Body of pancreas (tissue), 4 donors: ENCODE measurements at regions not wholly inside any gene's neighbourhood (a gene's known extent, or its start where the extent isn't known, plus 50 kb on each side); places are given as distances from the start of the nearest gene placed in this dataset.

Experiments
- ATAC-seq: fragments of 150-250 bp; one replicate; pipeline ENCODE4 v1.9.1; 2016
- DNase-seq, 4 donors: peaks; one replicate each; pipeline ENCODE4 v3.0.0-alpha.2; 2019
- H3K27ac ChIP-seq, 4 donors: fragments of 200-600 bp; sonication (generic); 1 replicate in 3 of 4; 2 replicates in 1 of 4; pipeline versions ENCODE4 v1.5.1 to v1.6.1; 2016 to 2019; ENCODE audit warnings: mild to moderate bottlenecking in 1 of 4, mixed read lengths in 1 of 4, moderate library complexity in 1 of 4
- H3K27me3 ChIP-seq, 2 donors: fragments of 200-600 bp; sonication (generic); one replicate each; pipeline ENCODE4 v1.6.0; 2016; ENCODE audit warnings: mild to moderate bottlenecking in 1 of 2
- H3K36me3 ChIP-seq, 2 donors: fragments of 200-600 bp; sonication (generic); replicated peaks in 1 of 2; 2 replicates each; pipeline ENCODE4 v1.5.1; 2016; ENCODE audit warnings: low read depth in 2 of 2; ENCODE audit not compliant: insufficient read depth in 1 of 2
- H3K4me1 ChIP-seq: fragments of 200-600 bp; sonication (generic); one replicate; pipeline ENCODE4 v1.6.0; 2016
- H3K4me3 ChIP-seq, 2 donors: fragments of 200-600 bp; sonication (generic); 1 replicate in 1 of 2; 2 replicates in 1 of 2; pipeline ENCODE4 v1.5.1; 2016 to 2019
- H3K9me3 ChIP-seq, 3 donors: fragments of 200-600 bp; sonication (generic); 1 replicate in 2 of 3; 2 replicates in 1 of 3; pipeline ENCODE4 v1.5.1; 2016
- POLR2A ChIP-seq, 3 donors: fragments of 450-650 bp; IDR thresholded peaks; one replicate each; pipeline ENCODE4 v1.6.1; 2016; ENCODE audit warnings: antibody characterized with exemption in 3 of 3, mild to moderate bottlenecking in 2 of 3
- WGBS, 2 donors: methylation state at CpG; one replicate each; pipeline ENCODE4 v1.1.5; 2017; 5-methylcytosine and 5-hydroxymethylcytosine counted together
- intact Hi-C: fragments of 100-400 bp; cut with DNase I; formaldehyde crosslinking; loops from one replicate; pipeline ENCODE4 v1.15.1; 2023
- TF ChIP-seq, protein P1 (sequence below), 7 experiments: fragments of 450-650 bp in 4 of 7; fragments of 200-600 bp in 3 of 7; sonication (generic) in 3 of 7; IDR thresholded peaks; one replicate each; pipeline ENCODE4 v1.5.1; 2016 to 2019; ENCODE audit warnings: antibody characterized with exemption in 7 of 7

DNA sequence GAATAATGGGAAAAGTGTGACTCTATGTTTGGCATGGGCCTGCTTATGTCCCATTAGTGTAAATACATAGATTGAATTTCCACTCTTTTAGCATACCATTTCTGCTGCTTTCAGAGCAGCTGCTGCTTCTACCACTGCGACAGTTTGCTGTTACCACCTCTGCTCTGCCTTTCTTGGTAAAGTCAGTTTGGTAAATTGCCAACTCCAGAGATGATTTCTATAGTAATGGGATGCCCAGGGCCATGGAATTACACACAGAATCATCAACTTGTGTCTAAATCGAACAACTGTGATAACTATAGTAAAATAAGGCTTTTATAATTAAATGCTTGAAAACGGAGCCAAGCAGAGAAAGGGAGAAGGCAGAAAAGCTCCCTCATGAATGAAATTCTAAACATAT, 168.4 kb upstream of the VEPH1 start:
- DNase-seq = no peak
- no peaks in the 10 kb centered on the region for H3K9me3 ChIP-seq
- H3K4me1 ChIP-seq = no peaks in the 10 kb centered on the region
- no peak overlapping the region for H3K27ac ChIP-seq
- no peak for ATAC-seq
- no peaks in the 10 kb centered on the region for H3K27me3 ChIP-seq
- H3K36me3 ChIP-seq = no peaks in the 10 kb centered on the region
- no peak overlapping the region for H3K4me3 ChIP-seq
- intact Hi-C loops = no loop called here
- TF ChIP-seq POLR2A (IDR thresholded peaks at IDR 0.05) = no peak
- TF ChIP-seq, protein P1, sequence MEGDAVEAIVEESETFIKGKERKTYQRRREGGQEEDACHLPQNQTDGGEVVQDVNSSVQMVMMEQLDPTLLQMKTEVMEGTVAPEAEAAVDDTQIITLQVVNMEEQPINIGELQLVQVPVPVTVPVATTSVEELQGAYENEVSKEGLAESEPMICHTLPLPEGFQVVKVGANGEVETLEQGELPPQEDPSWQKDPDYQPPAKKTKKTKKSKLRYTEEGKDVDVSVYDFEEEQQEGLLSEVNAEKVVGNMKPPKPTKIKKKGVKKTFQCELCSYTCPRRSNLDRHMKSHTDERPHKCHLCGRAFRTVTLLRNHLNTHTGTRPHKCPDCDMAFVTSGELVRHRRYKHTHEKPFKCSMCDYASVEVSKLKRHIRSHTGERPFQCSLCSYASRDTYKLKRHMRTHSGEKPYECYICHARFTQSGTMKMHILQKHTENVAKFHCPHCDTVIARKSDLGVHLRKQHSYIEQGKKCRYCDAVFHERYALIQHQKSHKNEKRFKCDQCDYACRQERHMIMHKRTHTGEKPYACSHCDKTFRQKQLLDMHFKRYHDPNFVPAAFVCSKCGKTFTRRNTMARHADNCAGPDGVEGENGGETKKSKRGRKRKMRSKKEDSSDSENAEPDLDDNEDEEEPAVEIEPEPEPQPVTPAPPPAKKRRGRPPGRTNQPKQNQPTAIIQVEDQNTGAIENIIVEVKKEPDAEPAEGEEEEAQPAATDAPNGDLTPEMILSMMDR (IDR thresholded peaks at IDR 0.05) = no peak
- WGBS, 2 donors = 57 to 59% methylated on average over 3 of the region's 3 CpGs

GRCh38 chr3:157669416-157669815, 166.2 kb upstream of the VEPH1 start:
- 13 to 19% methylated on average over 1 of the region's 1 CpG for WGBS, 2 donors
- Histone ChIP-seq H3K36me3 (no peaks in the 10 kb centered on the region), H3K4me1 (no peaks in the 10 kb centered on the region), H3K9me3 (no peaks in the 10 kb centered on the region), H3K4me3 (no peak overlapping the region), H3K27me3 (no peaks in the 10 kb centered on the region), H3K27ac (no peak overlapping the region)
- DNase-seq = no peak
- intact Hi-C loops = no loop called here
- TF ChIP-seq POLR2A (IDR thresholded peaks at IDR 0.05) = no peak
- TF ChIP-seq, protein P1 (IDR thresholded peaks at IDR 0.05) = no peak
- ATAC-seq = no peak

GRCh38 chr3:157667493-157667892, 164.3 kb upstream of the VEPH1 start:
- no peaks in the 10 kb centered on the region for H3K9me3 ChIP-seq
- H3K4me1 ChIP-seq = no peaks in the 10 kb centered on the region
- H3K36me3 ChIP-seq = no peaks in the 10 kb centered on the region
- ATAC-seq (no peak), DNase-seq (no peak)
- intact Hi-C loops = no loop called here
- H3K27ac ChIP-seq = no peak overlapping the region
- H3K27me3 ChIP-seq = no peaks in the 10 kb centered on the region
- 47 to 61% methylated on average over 2 of the region's 2 CpGs for WGBS, 2 donors
- TF ChIP-seq, protein P1 (IDR thresholded peaks at IDR 0.05) = no peak
- no peak for TF ChIP-seq POLR2A (IDR thresholded peaks at IDR 0.05)
- H3K4me3 ChIP-seq = no peak overlapping the region

- TF ChIP-seq, protein P1 (IDR thresholded peaks at IDR 0.05) = no peak
- TF ChIP-seq POLR2A (IDR thresholded peaks at IDR 0.05) = no peak
Observed at GRCh38 chr3:157662171-157662570, 159.0 kb upstream of the VEPH1 start.

GRCh38 chr3:157660847-157661246, 157.6 kb upstream of the VEPH1 start:
- Histone ChIP-seq H3K4me1 (no peaks in the 10 kb centered on the region), H3K36me3 (no peaks in the 10 kb centered on the region), H3K9me3 (no peaks in the 10 kb centered on the region), H3K27me3 (no peaks in the 10 kb centered on the region), H3K4me3 (no peak overlapping the region), H3K27ac (no peak overlapping the region)
- TF ChIP-seq, protein P1 (IDR thresholded peaks at IDR 0.05) = no peak
- TF ChIP-seq POLR2A (IDR thresholded peaks at IDR 0.05) = no peak
- no peak for DNase-seq
- ATAC-seq = no peak
- intact Hi-C loops = no loop called here

More at GRCh38 chr3:157662171-157662570, 159.0 kb upstream of the VEPH1 start:
- Histone ChIP-seq H3K27me3 (no peaks in the 10 kb centered on the region), H3K4me1 (no peaks in the 10 kb centered on the region), H3K36me3 (no peaks in the 10 kb centered on the region), H3K4me3 (no peak overlapping the region), H3K27ac (no peak overlapping the region), H3K9me3 (no peaks in the 10 kb centered on the region)
- intact Hi-C loops = no loop called here
- DNase-seq (no peak), ATAC-seq (no peak)
